ENCODE measurements at regions not wholly inside any gene's neighbourhood (a gene's known extent, or its start where the extent isn't known, plus 50 kb on each side); places are given as distances from the start of the nearest gene placed in this dataset.
"Not testable (repeated sequence)": the region's sequence is repeated elsewhere in the genome, so short reads cannot be mapped to it uniquely, and the experiment has no call there.

DNA sequence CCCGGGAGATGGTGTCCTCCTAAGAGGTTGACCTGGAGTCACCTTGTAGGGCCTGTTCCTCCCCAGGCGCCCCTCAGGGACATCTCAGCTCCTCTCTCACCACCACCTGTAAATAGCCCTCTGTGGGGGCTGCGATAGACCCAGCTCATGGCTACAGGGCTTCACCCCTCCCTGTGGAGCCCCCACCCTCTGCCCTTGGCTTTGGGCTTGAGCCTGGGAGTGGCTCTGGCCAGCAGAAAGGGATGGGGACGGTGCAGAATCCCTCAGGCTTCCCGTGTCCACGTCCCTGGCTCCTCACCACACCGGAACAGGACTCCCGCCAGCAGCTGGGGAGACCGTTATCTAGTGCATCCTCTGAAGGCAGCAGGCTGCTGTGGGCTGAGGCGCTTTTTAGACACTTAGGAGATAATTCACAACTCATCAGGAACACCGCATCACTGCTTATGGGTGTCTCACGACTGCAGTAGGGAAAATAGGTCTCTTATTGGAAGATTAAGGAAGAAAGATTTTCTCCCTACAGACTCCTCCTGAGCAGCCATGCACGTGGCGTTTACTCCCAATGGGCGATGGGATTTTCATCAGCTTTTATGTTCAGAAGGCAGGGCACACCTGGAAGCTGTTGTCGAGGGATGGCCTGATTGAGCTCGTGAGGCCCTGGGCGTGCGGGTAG lies 253.1 kb downstream of the ADGRD1 start:
- not testable (repeated sequence) for H3K27ac ChIP-seq (ENCODE audit: low read length); H3K36me3 ChIP-seq (ENCODE audit: control insufficient read depth, low read depth, low read length); H3K9me3 ChIP-seq (ENCODE audit: control insufficient read depth, low read depth, low read length); H3K9ac ChIP-seq (ENCODE audit: low read length); H3K4me3 ChIP-seq (ENCODE audit: low read length); H3K4me1 ChIP-seq (ENCODE audit: control insufficient read depth, low read depth, low read length); H3K27me3 ChIP-seq (ENCODE audit: control insufficient read depth, insufficient read depth, low read length)

GRCh38 chr12:131207300-131207660 lies 253.6 kb downstream of the ADGRD1 start:
- H3K9ac ChIP-seq (ENCODE audit: low read length); H3K36me3 ChIP-seq (ENCODE audit: control insufficient read depth, low read depth, low read length); H3K27ac ChIP-seq (ENCODE audit: low read length); H3K27me3 ChIP-seq (ENCODE audit: control insufficient read depth, insufficient read depth, low read length); H3K9me3 ChIP-seq (ENCODE audit: control insufficient read depth, low read depth, low read length); H3K4me3 ChIP-seq (ENCODE audit: low read length); H3K4me1 ChIP-seq (ENCODE audit: control insufficient read depth, low read depth, low read length): not testable (repeated sequence)

DNA sequence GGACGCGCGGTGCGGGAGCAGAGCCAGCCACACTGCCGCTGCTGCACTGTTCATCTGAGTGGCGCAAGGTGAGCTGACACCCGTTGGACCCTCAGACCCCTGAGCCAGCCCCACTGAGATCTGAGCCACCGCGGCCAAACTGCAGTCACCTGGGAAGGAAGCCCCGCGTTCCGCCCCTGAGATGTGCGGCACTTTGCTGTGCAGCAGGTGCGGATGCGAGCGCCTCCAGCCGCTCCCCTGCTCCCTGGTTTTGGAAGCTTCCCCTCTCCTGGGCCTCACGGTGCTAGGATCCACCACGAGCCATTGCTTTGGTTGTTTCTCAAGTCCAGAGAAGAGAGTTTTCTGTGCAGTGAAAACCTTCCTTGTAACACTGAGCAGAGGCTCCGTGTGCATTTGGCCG lies 254.1 kb downstream of the ADGRD1 start:
- H3K9ac ChIP-seq (ENCODE audit: low read length); H3K4me3 ChIP-seq (ENCODE audit: low read length); H3K36me3 ChIP-seq (ENCODE audit: control insufficient read depth, low read depth, low read length); H3K9me3 ChIP-seq (ENCODE audit: control insufficient read depth, low read depth, low read length); H3K27ac ChIP-seq (ENCODE audit: low read length); H3K4me1 ChIP-seq (ENCODE audit: control insufficient read depth, low read depth, low read length); H3K27me3 ChIP-seq (ENCODE audit: control insufficient read depth, insufficient read depth, low read length): not testable (repeated sequence)

- Histone ChIP-seq H3K27ac (ENCODE audit: low read length) (no peak overlapping the region), H3K9me3 (ENCODE audit: control insufficient read depth, low read depth, low read length) (no peaks in the 10 kb centered on the region), H3K4me3 (ENCODE audit: low read length) (no peak overlapping the region), H3K27me3 (ENCODE audit: control insufficient read depth, insufficient read depth, low read length) (no peaks in the 10 kb centered on the region), H3K9ac (ENCODE audit: low read length) (no peak overlapping the region), H3K36me3 (ENCODE audit: control insufficient read depth, low read depth, low read length) (no peaks in the 10 kb centered on the region), H3K4me1 (ENCODE audit: control insufficient read depth, low read depth, low read length) (no peaks in the 10 kb centered on the region)
These were observed 254.7 kb downstream of the ADGRD1 start for GRCh38 chr12:131208425-131208824.

DNA sequence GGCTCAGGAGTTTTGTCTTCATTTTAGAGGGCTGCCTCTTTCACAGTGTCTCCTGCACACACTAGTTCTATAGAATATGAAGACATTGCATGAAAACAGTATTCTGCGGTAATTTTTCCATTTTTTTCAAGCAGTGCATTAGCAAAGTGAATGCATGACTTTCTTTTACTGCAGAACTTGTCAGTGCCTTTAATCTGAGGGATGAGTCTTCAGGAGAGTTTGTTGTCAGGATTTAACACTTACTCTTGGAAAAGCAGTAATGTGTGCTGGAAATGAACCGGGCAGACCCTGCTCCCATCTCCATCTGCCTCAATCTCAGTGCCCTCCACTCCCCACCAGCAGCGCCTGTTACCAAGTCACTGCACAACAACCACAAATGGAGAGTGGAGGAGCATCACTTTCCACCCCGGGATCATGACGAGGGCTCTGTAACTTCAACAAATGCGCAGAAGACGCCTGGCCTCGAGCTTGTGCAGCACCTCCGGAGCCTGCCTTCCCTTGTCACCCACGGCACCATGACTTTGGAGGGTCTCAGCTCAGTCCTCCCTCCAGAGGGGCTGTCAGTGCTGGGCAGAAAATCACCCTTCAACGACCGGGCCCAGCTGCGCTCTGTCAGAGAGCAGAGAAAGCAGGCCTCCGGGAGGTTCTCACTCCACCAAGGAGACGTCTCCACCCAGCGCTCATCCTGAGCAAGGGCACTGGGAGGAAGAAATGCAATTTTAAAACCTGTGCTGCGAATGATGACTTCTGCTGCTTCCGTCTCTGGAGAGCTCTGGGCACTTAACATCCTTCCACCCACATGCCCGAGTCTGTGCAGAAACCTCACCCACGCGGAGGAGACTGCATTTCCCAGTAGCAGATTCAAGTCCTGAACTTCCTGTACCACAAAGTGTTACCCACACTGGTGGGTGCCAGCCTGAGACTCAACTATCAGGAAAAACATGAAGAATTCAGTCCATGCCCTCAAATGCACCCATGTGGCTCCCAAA lies 255.7 kb downstream of the ADGRD1 start:
- Histone ChIP-seq H3K27ac (ENCODE audit: low read length) (no peak overlapping the region), H3K4me3 (ENCODE audit: low read length) (no peak overlapping the region), H3K27me3 (ENCODE audit: control insufficient read depth, insufficient read depth, low read length) (no peaks in the 10 kb centered on the region), H3K36me3 (ENCODE audit: control insufficient read depth, low read depth, low read length) (no peaks in the 10 kb centered on the region), H3K9me3 (ENCODE audit: control insufficient read depth, low read depth, low read length) (no peaks in the 10 kb centered on the region), H3K4me1 (ENCODE audit: control insufficient read depth, low read depth, low read length) (no peaks in the 10 kb centered on the region), H3K9ac (ENCODE audit: low read length) (no peak overlapping the region)

- Histone ChIP-seq H3K9me3 (ENCODE audit: control insufficient read depth, low read depth, low read length) (no peaks in the 10 kb centered on the region), H3K27me3 (ENCODE audit: control insufficient read depth, insufficient read depth, low read length) (no peaks in the 10 kb centered on the region), H3K36me3 (ENCODE audit: control insufficient read depth, low read depth, low read length) (no peaks in the 10 kb centered on the region), H3K27ac (ENCODE audit: low read length) (no peak overlapping the region), H3K4me3 (ENCODE audit: low read length) (no peak overlapping the region), H3K9ac (ENCODE audit: low read length) (no peak overlapping the region), H3K4me1 (ENCODE audit: control insufficient read depth, low read depth, low read length) (no peaks in the 10 kb centered on the region)
These were observed 257.0 kb downstream of the ADGRD1 start for GRCh38 chr12:131210506-131211339.

- Histone ChIP-seq H3K9me3 (ENCODE audit: control insufficient read depth, low read depth, low read length) (no peaks in the 10 kb centered on the region), H3K36me3 (ENCODE audit: control insufficient read depth, low read depth, low read length) (no peaks in the 10 kb centered on the region), H3K27me3 (ENCODE audit: control insufficient read depth, insufficient read depth, low read length) (no peaks in the 10 kb centered on the region), H3K9ac (ENCODE audit: low read length) (no peak overlapping the region), H3K27ac (ENCODE audit: low read length) (no peak overlapping the region), H3K4me1 (ENCODE audit: control insufficient read depth, low read depth, low read length) (no peaks in the 10 kb centered on the region), H3K4me3 (ENCODE audit: low read length) (no peak overlapping the region)
These were observed 257.7 kb downstream of the ADGRD1 start for GRCh38 chr12:131211340-131211938.

DNA sequence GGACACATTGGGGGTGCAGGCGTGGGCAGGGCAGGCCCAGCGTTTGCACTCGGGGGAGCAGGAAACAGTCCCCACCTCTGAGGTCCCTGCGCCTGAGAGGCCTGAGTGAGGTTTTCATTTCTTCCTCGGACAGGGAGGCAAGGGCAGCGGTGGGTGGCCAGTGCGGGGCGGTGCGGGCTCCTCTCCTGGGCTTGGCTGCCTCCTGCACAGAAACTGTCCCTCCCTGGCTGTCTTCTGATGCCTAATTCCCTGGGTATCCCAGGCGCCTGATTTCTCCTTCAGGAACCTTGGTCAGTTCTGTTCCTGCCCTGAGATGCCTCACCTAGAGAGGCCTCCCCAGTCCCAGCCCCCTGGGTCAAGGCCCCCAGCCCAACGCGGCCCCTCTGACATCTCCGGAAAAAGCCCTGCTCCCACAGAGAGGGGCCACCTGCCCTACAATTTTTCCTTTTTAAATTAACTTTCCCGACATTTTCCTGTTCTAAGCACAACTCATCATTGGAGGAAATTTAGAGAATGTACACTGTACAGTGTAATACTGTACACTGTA lies 260.3 kb downstream of the ADGRD1 start:
- no peak overlapping the region for H3K9ac ChIP-seq (ENCODE audit: low read length)
- H3K27me3 ChIP-seq (ENCODE audit: control insufficient read depth, insufficient read depth, low read length) = no peaks in the 10 kb centered on the region
- peaks cover 18% of the 10 kb centered on the region for H3K4me1 ChIP-seq (ENCODE audit: control insufficient read depth, low read depth, low read length)
- no peak overlapping the region for H3K4me3 ChIP-seq (ENCODE audit: low read length)
- H3K36me3 ChIP-seq (ENCODE audit: control insufficient read depth, low read depth, low read length) = no peaks in the 10 kb centered on the region
- H3K27ac ChIP-seq (ENCODE audit: low read length) = no peak overlapping the region
- H3K9me3 ChIP-seq (ENCODE audit: control insufficient read depth, low read depth, low read length) = no peaks in the 10 kb centered on the region

- not testable (repeated sequence) for H3K27me3 ChIP-seq (ENCODE audit: control insufficient read depth, insufficient read depth, low read length); H3K27ac ChIP-seq (ENCODE audit: low read length); H3K4me3 ChIP-seq (ENCODE audit: low read length); H3K36me3 ChIP-seq (ENCODE audit: control insufficient read depth, low read depth, low read length); H3K9me3 ChIP-seq (ENCODE audit: control insufficient read depth, low read depth, low read length); H3K9ac ChIP-seq (ENCODE audit: low read length)
- peaks cover 18% of the 10 kb centered on the region for H3K4me1 ChIP-seq (ENCODE audit: control insufficient read depth, low read depth, low read length)
These were observed 261.2 kb downstream of the ADGRD1 start for GRCh38 chr12:131214936-131215335.

GRCh38 chr12:131216587-131216986 lies 262.9 kb downstream of the ADGRD1 start:
- H3K9ac ChIP-seq (ENCODE audit: low read length); H3K9me3 ChIP-seq (ENCODE audit: control insufficient read depth, low read depth, low read length); H3K36me3 ChIP-seq (ENCODE audit: control insufficient read depth, low read depth, low read length); H3K4me3 ChIP-seq (ENCODE audit: low read length); H3K27me3 ChIP-seq (ENCODE audit: control insufficient read depth, insufficient read depth, low read length); H3K27ac ChIP-seq (ENCODE audit: low read length): not testable (repeated sequence)
- peaks cover 18% of the 10 kb centered on the region for H3K4me1 ChIP-seq (ENCODE audit: control insufficient read depth, low read depth, low read length)

GRCh38 chr12:131217024-131217586 lies 263.4 kb downstream of the ADGRD1 start:
- no peak overlapping the region for H3K9ac ChIP-seq (ENCODE audit: low read length)
- H3K9me3 ChIP-seq (ENCODE audit: control insufficient read depth, low read depth, low read length) = no peaks in the 10 kb centered on the region
- H3K27ac ChIP-seq (ENCODE audit: low read length) = no peak overlapping the region
- no peaks in the 10 kb centered on the region for H3K27me3 ChIP-seq (ENCODE audit: control insufficient read depth, insufficient read depth, low read length)
- no peak overlapping the region for H3K4me3 ChIP-seq (ENCODE audit: low read length)
- no peaks in the 10 kb centered on the region for H3K36me3 ChIP-seq (ENCODE audit: control insufficient read depth, low read depth, low read length)
- H3K4me1 ChIP-seq (ENCODE audit: control insufficient read depth, low read depth, low read length) = peaks cover 18% of the 10 kb centered on the region
